IMR-90 (cell line): ENCODE measurements at regions not wholly inside any gene's neighbourhood (a gene's known extent, or its start where the extent isn't known, plus 50 kb on each side); places are given as distances from the start of the nearest gene placed in this dataset.

Source experiments
- ATAC-seq: fragments of 200-7000 bp; cut with Tn5 transposase; 2 replicates; pipeline ENCODE4 v1.9.1; 2020; ENCODE audit warnings: low read depth, mild to moderate bottlenecking, moderate library complexity
- BruUV-seq: library from RNA; stranded (reverse); fragments of 400-500 nt; replicated peaks from 2 replicates; lab custom pipeline; 2021; lab: Mats Ljungman, UMichigan
- CTCF ChIA-PET: fragments of 300-600 bp; formaldehyde crosslinking; extraction: SDS; loops from one replicate; lab custom pipeline; 2021; ENCODE audit warnings: antibody characterized with exemption; lab: Yijun Ruan, JAX
- POLR2A ChIA-PET: fragments of 300-600 bp; sonication (Branson Sonifier 250); formaldehyde crosslinking; loops from one replicate; lab custom pipeline; 2022; ENCODE audit warnings: antibody characterized with exemption; ENCODE audit not compliant: unreplicated experiment; lab: Charles Lee
- DNase-seq: peaks from one replicate; pipeline ENCODE4 v3.0.0; 2013
- H2AFZ ChIP-seq: replicated peaks from 2 replicates; pipeline ENCODE3; 2013; ENCODE audit warnings: low read length, mild to moderate bottlenecking; ENCODE audit not compliant: poor library complexity
- H2AK5ac ChIP-seq: 2 replicates; pipeline ENCODE4 v1.6.1; 2013; ENCODE audit warnings: low read depth, low read length, inconsistent platforms
- H2AK9ac ChIP-seq: replicated peaks from 2 replicates; pipeline ENCODE3; 2013; ENCODE audit warnings: mild to moderate bottlenecking, low read depth, low read length, moderate library complexity; ENCODE audit not compliant: poor library complexity
- H2BK120ac ChIP-seq: 2 replicates; pipeline ENCODE4 v1.6.1; 2013; ENCODE audit warnings: low read depth, low read length, inconsistent platforms
- H2BK15ac ChIP-seq: 3 replicates; pipeline ENCODE4 v1.6.1; 2013; ENCODE audit warnings: low read depth, low read length, inconsistent platforms
- H2BK20ac ChIP-seq: 2 replicates; pipeline ENCODE4 v1.6.1; 2013; ENCODE audit warnings: low read depth, mild to moderate bottlenecking, inconsistent platforms, low read length, moderate library complexity
- H2BK5ac ChIP-seq: 2 replicates; pipeline ENCODE4 v1.6.1; 2013; ENCODE audit warnings: mild to moderate bottlenecking, low read depth, low read length, inconsistent platforms; ENCODE audit not compliant: poor library complexity, severe bottlenecking
- H3K14ac ChIP-seq: replicated peaks from 2 replicates; pipeline ENCODE4 v1.6.1; 2013; ENCODE audit warnings: low read depth, low read length, inconsistent platforms
- H3K18ac ChIP-seq: 2 replicates; pipeline ENCODE4 v1.6.1; 2013; ENCODE audit warnings: low read depth, low read length, control low read depth
- H3K23ac ChIP-seq: 2 replicates; pipeline ENCODE4 v1.6.1; 2013; ENCODE audit warnings: low read depth, low read length, inconsistent platforms
- H3K27ac ChIP-seq: 2 replicates; pipeline ENCODE4 v1.5.1; 2013; ENCODE audit warnings: mild to moderate bottlenecking, control low read depth, low read length; ENCODE audit not compliant: insufficient read depth
- H3K27me3 ChIP-seq: 2 replicates; pipeline ENCODE4 v1.6.1; 2013; ENCODE audit warnings: low read length; ENCODE audit not compliant: control insufficient read depth, insufficient read depth
- H3K36me3 ChIP-seq: 2 replicates; pipeline ENCODE4 v1.6.1; 2013; ENCODE audit warnings: low read length, mixed read lengths; ENCODE audit not compliant: control insufficient read depth, insufficient read depth
- H3K4ac ChIP-seq: 2 replicates; pipeline ENCODE4 v1.6.1; 2013; ENCODE audit warnings: low read depth, low read length, inconsistent platforms
- H3K4me1 ChIP-seq: 2 replicates; pipeline ENCODE4 v1.6.1; 2013; ENCODE audit warnings: low read length, mixed read lengths; ENCODE audit not compliant: control insufficient read depth, insufficient read depth
- H3K4me2 ChIP-seq: 2 replicates; pipeline ENCODE4 v1.6.1; 2013; ENCODE audit warnings: low read depth, mild to moderate bottlenecking, control low read depth, low read length, moderate library complexity
- H3K4me3 ChIP-seq: 2 replicates; pipeline ENCODE4 v1.5.1; 2013; ENCODE audit warnings: low read depth, mild to moderate bottlenecking, control low read depth, low read length, moderate library complexity; ENCODE audit not compliant: insufficient read depth
- H3K56ac ChIP-seq: 2 replicates; pipeline ENCODE4 v1.6.1; 2013; ENCODE audit warnings: low read length, inconsistent platforms; ENCODE audit not compliant: insufficient read depth; ENCODE audit errors: extremely low read depth
- H3K79me1 ChIP-seq, 2 experiments: 2 replicates each; pipeline ENCODE4 v1.6.1; 2013; ENCODE audit warnings: low read length in 2 of 2, inconsistent platforms in 1 of 2, low read depth in 1 of 2
- H3K9ac ChIP-seq: 2 replicates; pipeline ENCODE4 v1.6.1; 2013; ENCODE audit warnings: low read depth, low read length, control low read depth
- H3K9me1 ChIP-seq: 2 replicates; pipeline ENCODE4 v1.6.1; 2013; ENCODE audit warnings: low read length, inconsistent platforms; ENCODE audit not compliant: insufficient read depth
- H3K9me3 ChIP-seq: 2 replicates; pipeline ENCODE4 v1.6.1; 2013; ENCODE audit warnings: low read length; ENCODE audit not compliant: control insufficient read depth, insufficient read depth
- H4K20me1 ChIP-seq: 2 replicates; pipeline ENCODE4 v1.6.1; 2013; ENCODE audit warnings: low read length, inconsistent platforms; ENCODE audit not compliant: insufficient read depth
- H4K5ac ChIP-seq: 2 replicates; pipeline ENCODE4 v1.6.1; 2013; ENCODE audit warnings: mild to moderate bottlenecking, low read depth, low read length, control low read depth
- H4K8ac ChIP-seq, 2 experiments: 2 replicates each; pipeline ENCODE4 v1.6.1; 2013; ENCODE audit warnings: low read depth in 2 of 2, low read length in 2 of 2, control low read depth in 1 of 2, inconsistent platforms in 1 of 2
- H4K91ac ChIP-seq: 2 replicates; pipeline ENCODE4 v1.6.1; 2013; ENCODE audit warnings: low read depth, low read length, inconsistent platforms; ENCODE audit not compliant: insufficient read depth
- BHLHE40 ChIP-seq: fragments of 150-350 bp; IDR thresholded peaks from 2 replicates; pipeline ENCODE4 v1.6.1; 2016; ENCODE audit warnings: mild to moderate bottlenecking, low read depth, low read length
- CEBPB ChIP-seq: IDR thresholded peaks from 2 replicates; pipeline ENCODE4 v1.6.1; 2012; ENCODE audit warnings: low read depth, low read length, improper control_type of control experiment
- CHD1 ChIP-seq: IDR thresholded peaks from 2 replicates; pipeline ENCODE4 v1.6.1; 2012; ENCODE audit warnings: low read depth, low read length, improper control_type of control experiment
- MAZ ChIP-seq: IDR thresholded peaks from 2 replicates; pipeline ENCODE4 v1.6.1; 2012; ENCODE audit warnings: low read depth, mild to moderate bottlenecking, low read length, improper control_type of control experiment, moderate library complexity, borderline replicate concordance
- MXI1 ChIP-seq: IDR thresholded peaks from 2 replicates; pipeline ENCODE4 v1.6.1; 2012; ENCODE audit warnings: low read depth, mild to moderate bottlenecking, low read length, moderate library complexity, borderline replicate concordance
- NFE2L2 ChIP-seq: fragments of 150-350 bp; IDR thresholded peaks from 2 replicates; pipeline ENCODE4 v1.6.1; 2016; ENCODE audit warnings: low read depth, mild to moderate bottlenecking, low read length
- POLR2A ChIP-seq: IDR thresholded peaks from 2 replicates; pipeline ENCODE4 v1.6.1; 2012; ENCODE audit warnings: mild to moderate bottlenecking, low read depth, low read length
- RAD21 ChIP-seq: IDR thresholded peaks from 2 replicates; pipeline ENCODE4 v1.6.1; 2012; ENCODE audit warnings: low read length, improper control_type of control experiment
- RCOR1 ChIP-seq: IDR thresholded peaks from 2 replicates; pipeline ENCODE4 v1.6.1; 2012; ENCODE audit warnings: mild to moderate bottlenecking, low read length, improper control_type of control experiment; ENCODE audit not compliant: insufficient replicate concordance
- RFX5 ChIP-seq: IDR thresholded peaks from 2 replicates; pipeline ENCODE4 v1.8.0; 2012; ENCODE audit warnings: low read depth, mild to moderate bottlenecking, low read length, moderate library complexity
- SMC3 ChIP-seq: fragments of 150-350 bp; IDR thresholded peaks from 2 replicates; pipeline ENCODE4 v1.6.1; 2016; ENCODE audit warnings: low read depth, mild to moderate bottlenecking, antibody characterized with exemption, low read length, moderate library complexity
- WGBS, 2 experiments: methylation state at CpG; one replicate each; pipeline versions ENCODE4 v1.1.5 to v1.1.7; 2013; ENCODE audit warnings: missing lambda C conversion rate in 2 of 2; ENCODE audit not compliant: insufficient read length in 1 of 2; ENCODE audit errors: extremely low coverage in 2 of 2; 5-methylcytosine and 5-hydroxymethylcytosine counted together
- dilution Hi-C: fragments of 300-500 bp; cut with HindIII; formaldehyde crosslinking; loops from one replicate; pipeline ENCODE4 v1.14.3; 2018; ENCODE audit warnings: low sequenced_read_pairs; ENCODE audit not compliant: unreplicated experiment
- in situ Hi-C: fragments of 300-500 bp; cut with MboI; formaldehyde crosslinking; loops from 3 replicates; pipeline ENCODE4 v1.14.3; 2019; ENCODE audit warnings: low sequenced_read_pairs, inconsistent platforms, mixed read lengths
- intact Hi-C: fragments of 100-400 bp; cut with micrococcal nuclease; formaldehyde crosslinking; loops from 2 replicates; pipeline ENCODE4 v1.10.0; 2022
- TF ChIP-seq, protein P1 (sequence below): conservative IDR thresholded peaks from 2 replicates; pipeline ENCODE4 v1.5.1; 2012; ENCODE audit warnings: mild to moderate bottlenecking, low read depth, low read length, improper control_type of control experiment
- TF ChIP-seq, protein P2 (sequence below): fragments of 150-350 bp; IDR thresholded peaks from 2 replicates; pipeline ENCODE4 v1.6.1; 2016; ENCODE audit warnings: low read depth, mild to moderate bottlenecking, low read length, moderate library complexity, borderline replicate concordance
- TF ChIP-seq, protein P3 (sequence below): fragments of 150-350 bp; IDR thresholded peaks from 2 replicates; pipeline ENCODE4 v1.6.1; 2017; ENCODE audit warnings: mild to moderate bottlenecking, antibody characterized with exemption, low read length, low read depth

DNA sequence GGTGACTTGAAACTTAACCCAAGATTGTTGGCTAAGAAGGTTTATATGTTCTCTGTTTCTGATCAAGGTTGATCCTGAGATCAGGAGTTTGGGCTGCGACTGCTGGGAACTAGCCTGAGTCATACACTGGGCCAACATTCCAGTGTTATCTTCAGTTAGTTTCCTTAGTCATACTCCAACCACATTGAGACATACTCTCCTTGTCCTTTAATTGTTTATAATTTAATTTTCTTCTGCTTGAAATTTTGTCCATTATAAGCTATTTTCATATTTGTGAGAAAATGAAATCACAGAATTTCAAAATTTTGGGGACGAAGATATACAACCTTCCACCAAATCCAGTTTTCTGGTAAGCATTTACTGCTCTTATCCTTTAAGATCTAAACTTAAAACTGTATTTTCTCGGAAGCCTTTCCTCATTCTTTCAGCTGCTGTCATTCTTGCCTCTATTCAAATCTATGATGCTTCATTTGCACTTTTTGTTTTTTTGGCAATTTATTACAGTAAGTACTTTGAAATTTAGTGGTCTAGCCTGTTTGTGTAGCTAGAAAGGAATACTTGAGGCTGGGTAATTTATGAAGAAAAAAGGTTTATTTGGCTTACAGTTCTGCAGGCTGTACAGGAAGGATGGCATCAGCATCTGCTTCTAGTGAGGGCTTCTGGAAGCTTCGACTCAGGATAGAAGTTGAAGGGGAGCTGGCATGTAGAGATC is 63.4 kb upstream of the POT1 start:
- peak; percentile 92 for DNase-seq
- peak overlapping the region; percentile 73 for H4K5ac ChIP-seq
- no peaks in the 10 kb centered on the region for H3K79me1 ChIP-seq
- H3K36me3 ChIP-seq = no peaks in the 10 kb centered on the region
- BruUV-seq = no TSS peak
- H2AFZ ChIP-seq = peak overlapping the region; percentile 9
- H4K20me1 ChIP-seq = no peaks in the 10 kb centered on the region
- H3K27ac ChIP-seq = peak overlapping the region; percentile 89
- no peaks in the 10 kb centered on the region for H3K27me3 ChIP-seq
- no peaks in the 10 kb centered on the region for H3K9me3 ChIP-seq
- peak overlapping the region; percentile 46 to 54; a peak in 2 of 4 replicates for H4K8ac ChIP-seq
- peak overlapping the region; percentile 78 for H2BK120ac ChIP-seq
- H3K56ac ChIP-seq = 0 out of 2 replicates have a peak overlapping the region, but pooled peaks have one; percentile 2
- intact Hi-C loops (loop anchor here (5.0 kb wide), 1 partner anchor 61 kb away; no protein-coding TSS in a partner anchor), dilution Hi-C loops (no loop called here), in situ Hi-C loops (no loop called here)
- peak overlapping the region; percentile 90 for H3K18ac ChIP-seq
- peaks cover 5% of the 10 kb centered on the region; the same call in 1 of the 2 replicates for H3K4me1 ChIP-seq
- ChIA-PET POLR2A (no interaction called here), CTCF (no interaction called here)
- peak overlapping the region; percentile 50; the same call in 1 of the 2 replicates for H2AK5ac ChIP-seq
- H3K4ac ChIP-seq = peak overlapping the region; percentile 65
- no CpG with 5 or more reads among the region's 4 CpGs for WGBS, 2 experiments
- peak; percentile 94 for ATAC-seq
- H3K23ac ChIP-seq = peak overlapping the region; percentile 14; the same call in 1 of the 2 replicates
- H3K14ac ChIP-seq = 0 out of 2 replicates have a peak overlapping the region, but pooled peaks have one; percentile 12
- peak overlapping the region; percentile 95 for H2BK5ac ChIP-seq
- no peaks in the 10 kb centered on the region for H3K9me1 ChIP-seq
- no peak overlapping the region; the same call in 2 of the 3 replicates for H2BK15ac ChIP-seq
- H2BK20ac ChIP-seq = peak overlapping the region; percentile 85
- H3K4me2 ChIP-seq = peak overlapping the region; percentile 62
- H3K9ac ChIP-seq = peak overlapping the region; percentile 28; the same call in 1 of the 2 replicates
- peak overlapping the region; percentile 13; the same call in 1 of the 2 replicates for H3K4me3 ChIP-seq
- H2AK9ac ChIP-seq = no peak overlapping the region
- H4K91ac ChIP-seq = peak overlapping the region; percentile 68
- TF ChIP-seq RCOR1 = peak; percentile 15
- no peak for TF ChIP-seq MAZ
- TF ChIP-seq, protein P1, sequence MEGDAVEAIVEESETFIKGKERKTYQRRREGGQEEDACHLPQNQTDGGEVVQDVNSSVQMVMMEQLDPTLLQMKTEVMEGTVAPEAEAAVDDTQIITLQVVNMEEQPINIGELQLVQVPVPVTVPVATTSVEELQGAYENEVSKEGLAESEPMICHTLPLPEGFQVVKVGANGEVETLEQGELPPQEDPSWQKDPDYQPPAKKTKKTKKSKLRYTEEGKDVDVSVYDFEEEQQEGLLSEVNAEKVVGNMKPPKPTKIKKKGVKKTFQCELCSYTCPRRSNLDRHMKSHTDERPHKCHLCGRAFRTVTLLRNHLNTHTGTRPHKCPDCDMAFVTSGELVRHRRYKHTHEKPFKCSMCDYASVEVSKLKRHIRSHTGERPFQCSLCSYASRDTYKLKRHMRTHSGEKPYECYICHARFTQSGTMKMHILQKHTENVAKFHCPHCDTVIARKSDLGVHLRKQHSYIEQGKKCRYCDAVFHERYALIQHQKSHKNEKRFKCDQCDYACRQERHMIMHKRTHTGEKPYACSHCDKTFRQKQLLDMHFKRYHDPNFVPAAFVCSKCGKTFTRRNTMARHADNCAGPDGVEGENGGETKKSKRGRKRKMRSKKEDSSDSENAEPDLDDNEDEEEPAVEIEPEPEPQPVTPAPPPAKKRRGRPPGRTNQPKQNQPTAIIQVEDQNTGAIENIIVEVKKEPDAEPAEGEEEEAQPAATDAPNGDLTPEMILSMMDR = no peak
- TF ChIP-seq RAD21 = no peak
- peak; percentile 41; the same call in 1 of the 2 replicates for TF ChIP-seq BHLHE40
- TF ChIP-seq, protein P2, sequence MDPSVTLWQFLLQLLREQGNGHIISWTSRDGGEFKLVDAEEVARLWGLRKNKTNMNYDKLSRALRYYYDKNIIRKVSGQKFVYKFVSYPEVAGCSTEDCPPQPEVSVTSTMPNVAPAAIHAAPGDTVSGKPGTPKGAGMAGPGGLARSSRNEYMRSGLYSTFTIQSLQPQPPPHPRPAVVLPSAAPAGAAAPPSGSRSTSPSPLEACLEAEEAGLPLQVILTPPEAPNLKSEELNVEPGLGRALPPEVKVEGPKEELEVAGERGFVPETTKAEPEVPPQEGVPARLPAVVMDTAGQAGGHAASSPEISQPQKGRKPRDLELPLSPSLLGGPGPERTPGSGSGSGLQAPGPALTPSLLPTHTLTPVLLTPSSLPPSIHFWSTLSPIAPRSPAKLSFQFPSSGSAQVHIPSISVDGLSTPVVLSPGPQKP = no peak
- TF ChIP-seq POLR2A = no peak
- peak; percentile 85 for TF ChIP-seq CEBPB
- TF ChIP-seq, protein P3, sequence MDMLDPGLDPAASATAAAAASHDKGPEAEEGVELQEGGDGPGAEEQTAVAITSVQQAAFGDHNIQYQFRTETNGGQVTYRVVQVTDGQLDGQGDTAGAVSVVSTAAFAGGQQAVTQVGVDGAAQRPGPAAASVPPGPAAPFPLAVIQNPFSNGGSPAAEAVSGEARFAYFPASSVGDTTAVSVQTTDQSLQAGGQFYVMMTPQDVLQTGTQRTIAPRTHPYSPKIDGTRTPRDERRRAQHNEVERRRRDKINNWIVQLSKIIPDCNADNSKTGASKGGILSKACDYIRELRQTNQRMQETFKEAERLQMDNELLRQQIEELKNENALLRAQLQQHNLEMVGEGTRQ = no peak
- TF ChIP-seq NFE2L2 = peak; percentile 81
- TF ChIP-seq MXI1 = no peak
- TF ChIP-seq RFX5 = no peak
- no peak for TF ChIP-seq SMC3
- no peak for TF ChIP-seq CHD1
